Stimulated activated CD4-positive, alpha-beta T cell treated with anti-CD3 and anti-CD28 coated beads, Interleukin-15, amount 100 ng/mL, for 1 hour (primary cell): ENCODE measurements at regions not wholly inside any gene's neighbourhood (a gene's known extent, or its start where the extent isn't known, plus 50 kb on each side); places are given as distances from the start of the nearest gene placed in this dataset.
"Not testable (repeated sequence)": the region's sequence is repeated elsewhere in the genome, so short reads cannot be mapped to it uniquely, and the experiment has no call there.

Source experiments
- DNase-seq, 2 donors: peaks; one replicate each; pipeline ENCODE4 v3.0.0-alpha.2; 2020; ENCODE audit warnings: low read depth in 1 of 2, low spot score in 1 of 2

GRCh38 chr2:234166531-234166930 lies 116.0 kb downstream of the SPP2 start:
- DNase-seq = no peak

GRCh38 chr2:234165421-234165820 lies 114.9 kb downstream of the SPP2 start:
- DNase-seq = no peak

- peak; percentile 6 to 13 for DNase-seq
These were observed 114.3 kb downstream of the SPP2 start for GRCh38 chr2:234164493-234165413.

- no peak for DNase-seq
These were observed 113.1 kb downstream of the SPP2 start for GRCh38 chr2:234163510-234164045.

GRCh38 chr2:234162861-234163260 lies 112.4 kb downstream of the SPP2 start:
- DNase-seq = no peak

- no peak for DNase-seq
These were observed 111.4 kb downstream of the SPP2 start for GRCh38 chr2:234161932-234162331.

GRCh38 chr2:234158812-234159211 lies 108.3 kb downstream of the SPP2 start:
- no peak for DNase-seq

GRCh38 chr2:234157817-234158588 lies 107.5 kb downstream of the SPP2 start:
- no peak for DNase-seq

- DNase-seq = no peak
These were observed 105.8 kb downstream of the SPP2 start for GRCh38 chr2:234156326-234156725.

- DNase-seq = not testable (repeated sequence)
These were observed 102.3 kb downstream of the SPP2 start for GRCh38 chr2:234152835-234153234.

- DNase-seq = no peak
These were observed 96.9 kb downstream of the SPP2 start for GRCh38 chr2:234147335-234147861.

GRCh38 chr2:234146087-234146826 lies 95.8 kb downstream of the SPP2 start:
- DNase-seq = no peak

GRCh38 chr2:234145511-234145910 lies 95.0 kb downstream of the SPP2 start:
- DNase-seq = no peak

- no peak for DNase-seq
These were observed 94.6 kb downstream of the SPP2 start for GRCh38 chr2:234145057-234145456.

GRCh38 chr2:234143896-234144295 lies 93.4 kb downstream of the SPP2 start:
- no peak for DNase-seq

- no peak for DNase-seq
These were observed 92.0 kb downstream of the SPP2 start for GRCh38 chr2:234142530-234142929.

- DNase-seq = no peak
These were observed 89.3 kb downstream of the SPP2 start for GRCh38 chr2:234139755-234140154.

GRCh38 chr2:234138836-234139235 lies 88.3 kb downstream of the SPP2 start:
- DNase-seq = no peak

GRCh38 chr2:234137400-234138014 lies 87.0 kb downstream of the SPP2 start:
- no peak for DNase-seq

- no peak for DNase-seq
These were observed 86.0 kb downstream of the SPP2 start for GRCh38 chr2:234136461-234136860.
